ENCODE measurements at regions not wholly inside any gene's neighbourhood (a gene's known extent, or its start where the extent isn't known, plus 50 kb on each side); places are given as distances from the start of the nearest gene placed in this dataset.

- no peak for TF ChIP-seq CTCF (IDR thresholded peaks at IDR 0.05)
- Histone ChIP-seq H3K9me3 (ENCODE audit: control insufficient read depth, low read length) (no peaks in the 10 kb centered on the region), H3K9ac (no peak overlapping the region), H3K4me3 (ENCODE audit: low read depth, low read length) (no peak overlapping the region), H3K27me3 (ENCODE audit: control insufficient read depth, insufficient read depth, low read length) (no peaks in the 10 kb centered on the region), H3K36me3 (ENCODE audit: control insufficient read depth, insufficient read depth, low read length) (no peaks in the 10 kb centered on the region), H3K4me1 (no peaks in the 10 kb centered on the region), H3K4me2 (ENCODE audit: low read length) (no peak overlapping the region), H3K79me2 (no peaks in the 10 kb centered on the region), H3K27ac (no peak overlapping the region), H2AFZ (no peak overlapping the region)
Measured at GRCh38 chr17:13725288-13725990, 123.7 kb upstream of the HS3ST3A1 start.

GRCh38 chr17:13727441-13728171, 125.9 kb upstream of the HS3ST3A1 start:
- no peaks in the 10 kb centered on the region for H3K36me3 ChIP-seq (ENCODE audit: control insufficient read depth, insufficient read depth, low read length)
- H3K4me1 ChIP-seq, result no peaks in the 10 kb centered on the region
- H3K27ac ChIP-seq, result no peak overlapping the region
- H3K27me3 ChIP-seq (ENCODE audit: control insufficient read depth, insufficient read depth, low read length), result no peaks in the 10 kb centered on the region
- H3K4me3 ChIP-seq (ENCODE audit: low read depth, low read length), result no peak overlapping the region
- H3K9me3 ChIP-seq (ENCODE audit: control insufficient read depth, low read length), result no peaks in the 10 kb centered on the region
- no peak overlapping the region for H3K4me2 ChIP-seq (ENCODE audit: low read length)
- H3K79me2 ChIP-seq, result no peaks in the 10 kb centered on the region
- no peak overlapping the region for H3K9ac ChIP-seq
- no peak for TF ChIP-seq CTCF (IDR thresholded peaks at IDR 0.05)
- H2AFZ ChIP-seq, result no peak overlapping the region

- Histone ChIP-seq H3K4me1 (no peaks in the 10 kb centered on the region), H3K9me3 (ENCODE audit: control insufficient read depth, low read length) (no peaks in the 10 kb centered on the region), H2AFZ (no peak overlapping the region), H3K4me3 (ENCODE audit: low read depth, low read length) (no peak overlapping the region), H3K9ac (no peak overlapping the region), H3K27ac (no peak overlapping the region), H3K27me3 (ENCODE audit: control insufficient read depth, insufficient read depth, low read length) (no peaks in the 10 kb centered on the region), H3K36me3 (ENCODE audit: control insufficient read depth, insufficient read depth, low read length) (no peaks in the 10 kb centered on the region), H3K79me2 (no peaks in the 10 kb centered on the region), H3K4me2 (ENCODE audit: low read length) (no peak overlapping the region)
- TF ChIP-seq CTCF (IDR thresholded peaks at IDR 0.05), result no peak
Measured at GRCh38 chr17:13728781-13729180, 127.1 kb upstream of the HS3ST3A1 start.

GRCh38 chr17:13729466-13730134, 127.9 kb upstream of the HS3ST3A1 start:
- Histone ChIP-seq H3K9me3 (ENCODE audit: control insufficient read depth, low read length) (no peaks in the 10 kb centered on the region), H3K27ac (no peak overlapping the region), H3K79me2 (no peaks in the 10 kb centered on the region), H3K9ac (no peak overlapping the region), H3K4me1 (no peaks in the 10 kb centered on the region), H3K4me3 (ENCODE audit: low read depth, low read length) (no peak overlapping the region), H3K36me3 (ENCODE audit: control insufficient read depth, insufficient read depth, low read length) (no peaks in the 10 kb centered on the region), H2AFZ (no peak overlapping the region), H3K4me2 (ENCODE audit: low read length) (no peak overlapping the region), H3K27me3 (ENCODE audit: control insufficient read depth, insufficient read depth, low read length) (no peaks in the 10 kb centered on the region)
- TF ChIP-seq CTCF (IDR thresholded peaks at IDR 0.05), result no peak
